NB4 (cell line): ENCODE measurements at regions not wholly inside any gene's neighbourhood (a gene's known extent, or its start where the extent isn't known, plus 50 kb on each side); places are given as distances from the start of the nearest gene placed in this dataset.

ENCODE experiments used
- DNase-seq: peaks from one replicate; pipeline ENCODE4 v3.0.0; 2010; ENCODE audit warnings: low read depth
- H3K4me3 ChIP-seq: one replicate; pipeline ENCODE4 v1.5.1; 2011; ENCODE audit warnings: mild to moderate bottlenecking, low read depth, low read length, moderate library complexity
- CTCF ChIP-seq: IDR thresholded peaks from one replicate; pipeline ENCODE4 v1.5.1; 2012; ENCODE audit warnings: low read depth, low read length
- MAX ChIP-seq: IDR thresholded peaks from 2 replicates; pipeline ENCODE4 v1.6.1; 2011; ENCODE audit warnings: low read depth, low read length
- MYC ChIP-seq: IDR thresholded peaks from 2 replicates; pipeline ENCODE4 v1.6.1; 2011; ENCODE audit warnings: low read depth, low read length
- POLR2A ChIP-seq: IDR thresholded peaks from 2 replicates; pipeline ENCODE4 v1.6.1; 2011; ENCODE audit warnings: mild to moderate bottlenecking; ENCODE audit not compliant: insufficient read length; ENCODE audit errors: extremely low read depth

GRCh38 chrX:9258421-9259104 lies 206.3 kb upstream of the TBL1X start:
- H3K4me3 ChIP-seq = no peak overlapping the region
- TF ChIP-seq POLR2A (no peak), MAX (no peak), CTCF (no peak), MYC (no peak)
- no peak for DNase-seq

- DNase-seq = no peak
- TF ChIP-seq CTCF (no peak), MYC (no peak), POLR2A (no peak), MAX (no peak)
Measured at GRCh38 chrX:9260603-9261002, 204.3 kb upstream of the TBL1X start.

GRCh38 chrX:9267415-9267814 lies 197.4 kb upstream of the TBL1X start:
- no peak for DNase-seq
- H3K4me3 ChIP-seq = no peak overlapping the region
- TF ChIP-seq POLR2A (no peak), MYC (no peak), CTCF (no peak), MAX (no peak)

More at GRCh38 chrX:9260603-9261002, 204.3 kb upstream of the TBL1X start:
- no peak overlapping the region for H3K4me3 ChIP-seq

GRCh38 chrX:9269134-9269533 lies 195.7 kb upstream of the TBL1X start:
- TF ChIP-seq CTCF = no peak
- TF ChIP-seq POLR2A = no peak
- TF ChIP-seq MAX = no peak
- no peak for TF ChIP-seq MYC
- no peak overlapping the region for H3K4me3 ChIP-seq
- no peak for DNase-seq

- TF ChIP-seq MYC (no peak), CTCF (no peak), MAX (no peak), POLR2A (no peak)
- no peak overlapping the region for H3K4me3 ChIP-seq
- no peak for DNase-seq
Measured at GRCh38 chrX:9271789-9272525, 192.9 kb upstream of the TBL1X start.
